ENCODE measurements at regions not wholly inside any gene's neighbourhood (a gene's known extent, or its start where the extent isn't known, plus 50 kb on each side); places are given as distances from the start of the nearest gene placed in this dataset.

GRCh38 chr12:91261820-91262676 lies 79.4 kb upstream of the DCN start:
- TF ChIP-seq CTCF (conservative IDR thresholded peaks at IDR 0.05), result no peak

DNA sequence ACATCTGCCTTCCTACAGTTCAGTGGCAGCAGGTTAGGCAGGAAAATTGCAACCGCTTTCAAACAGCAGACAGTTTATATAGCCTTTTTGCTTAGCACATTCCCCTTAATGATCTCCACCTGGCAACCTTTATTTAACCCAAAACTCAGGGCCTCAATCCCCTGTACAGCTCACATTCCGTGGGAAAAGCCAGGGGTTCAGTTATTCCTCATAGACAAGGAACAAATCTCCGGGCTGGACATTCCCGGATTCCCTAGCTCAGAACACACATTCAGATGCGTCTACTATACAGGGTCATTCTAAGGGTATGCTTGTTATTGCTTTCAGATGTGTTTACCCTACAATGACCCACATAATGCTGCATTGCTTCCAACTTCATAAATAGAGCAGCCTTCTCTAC lies 73.8 kb upstream of the DCN start:
- Mint-ChIP-seq H3K36me3 (ENCODE audit: low read depth) (no peaks in the 10 kb centered on the region), H3K9me3 (peaks cover 9% of the 10 kb centered on the region), H3K4me3 (no peak overlapping the region), H3K27me3 (ENCODE audit: low read depth) (no peaks in the 10 kb centered on the region), H3K27ac (ENCODE audit: unreplicated experiment) (no peak overlapping the region), H3K4me1 (peaks cover 7% of the 10 kb centered on the region)
- TF ChIP-seq CTCF (conservative IDR thresholded peaks at IDR 0.05), result no peak
- DNase-seq (ENCODE audit: low read depth, low spot score), result no peak

More at GRCh38 chr12:91261820-91262676, 79.4 kb upstream of the DCN start:
- H3K4me1 Mint-ChIP-seq, result peaks cover 3% of the 10 kb centered on the region
- H3K27ac Mint-ChIP-seq (ENCODE audit: unreplicated experiment), result no peak overlapping the region
- no peak overlapping the region for H3K4me3 Mint-ChIP-seq
- peaks cover 9% of the 10 kb centered on the region for H3K9me3 Mint-ChIP-seq
- H3K36me3 Mint-ChIP-seq (ENCODE audit: low read depth), result no peaks in the 10 kb centered on the region
- no peaks in the 10 kb centered on the region for H3K27me3 Mint-ChIP-seq (ENCODE audit: low read depth)
- no peak for DNase-seq (ENCODE audit: low read depth, low spot score)

DNA sequence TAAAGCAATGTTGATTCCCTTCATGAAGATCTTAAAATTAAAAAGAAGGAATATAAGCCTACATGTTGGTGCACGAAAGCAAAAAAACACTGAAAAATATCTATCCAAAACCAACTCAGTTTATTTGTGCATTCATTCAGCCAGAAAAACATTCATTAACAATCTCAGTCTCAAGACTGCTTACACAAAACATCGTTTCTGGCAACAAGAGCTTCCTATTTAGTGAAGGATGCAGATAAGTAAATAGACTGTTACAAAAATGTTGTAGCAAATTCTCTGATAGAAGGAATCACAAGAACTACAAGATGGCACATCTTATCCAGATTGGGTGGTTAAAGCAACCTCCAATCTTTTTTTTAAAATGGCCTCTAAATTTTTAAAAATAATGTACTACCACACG lies 69.7 kb upstream of the DCN start:
- Mint-ChIP-seq H3K9me3 (no peaks in the 10 kb centered on the region), H3K27me3 (ENCODE audit: low read depth) (no peaks in the 10 kb centered on the region), H3K36me3 (ENCODE audit: low read depth) (no peaks in the 10 kb centered on the region), H3K4me1 (peaks cover 4% of the 10 kb centered on the region), H3K4me3 (no peak overlapping the region), H3K27ac (ENCODE audit: unreplicated experiment) (no peak overlapping the region)
- TF ChIP-seq CTCF (conservative IDR thresholded peaks at IDR 0.05), result no peak
- no peak for DNase-seq (ENCODE audit: low read depth, low spot score)

GRCh38 chr12:91250273-91250665 lies 67.7 kb upstream of the DCN start:
- Mint-ChIP-seq H3K27me3 (ENCODE audit: low read depth) (no peaks in the 10 kb centered on the region), H3K36me3 (ENCODE audit: low read depth) (no peaks in the 10 kb centered on the region), H3K9me3 (no peaks in the 10 kb centered on the region), H3K4me1 (no peaks in the 10 kb centered on the region), H3K27ac (ENCODE audit: unreplicated experiment) (no peak overlapping the region), H3K4me3 (no peak overlapping the region)
- no peak for DNase-seq (ENCODE audit: low read depth, low spot score)
- no peak for TF ChIP-seq CTCF (conservative IDR thresholded peaks at IDR 0.05)

GRCh38 chr12:91249518-91250272 lies 67.1 kb upstream of the DCN start:
- no peak for DNase-seq (ENCODE audit: low read depth, low spot score)
- H3K4me1 Mint-ChIP-seq, result no peaks in the 10 kb centered on the region
- H3K27ac Mint-ChIP-seq (ENCODE audit: unreplicated experiment), result no peak overlapping the region
- no peaks in the 10 kb centered on the region for H3K9me3 Mint-ChIP-seq
- no peaks in the 10 kb centered on the region for H3K27me3 Mint-ChIP-seq (ENCODE audit: low read depth)
- no peak for TF ChIP-seq CTCF (conservative IDR thresholded peaks at IDR 0.05)
- no peaks in the 10 kb centered on the region for H3K36me3 Mint-ChIP-seq (ENCODE audit: low read depth)
- H3K4me3 Mint-ChIP-seq, result no peak overlapping the region
